GDM1 (cell line): ENCODE measurements at regions not wholly inside any gene's neighbourhood (a gene's known extent, or its start where the extent isn't known, plus 50 kb on each side); places are given as distances from the start of the nearest gene placed in this dataset.

Source experiments
- DNase-seq: peaks from one replicate; lab custom pipeline; 2025; lab: John Stamatoyannopoulos, UW

- DNase-seq, result no peak
Measured at GRCh38 chr2:41933585-41934320, 114.1 kb upstream of the PKDCC start.

GRCh38 chr2:41934329-41934958 is 113.4 kb upstream of the PKDCC start:
- no peak for DNase-seq

GRCh38 chr2:41935002-41935401 is 112.8 kb upstream of the PKDCC start:
- DNase-seq, result no peak

GRCh38 chr2:41935825-41936224 is 112.0 kb upstream of the PKDCC start:
- DNase-seq, result no peak

- DNase-seq, result no peak
Measured at GRCh38 chr2:41936771-41937463, 110.9 kb upstream of the PKDCC start.

GRCh38 chr2:41937464-41937906 is 110.3 kb upstream of the PKDCC start:
- DNase-seq, result no peak

GRCh38 chr2:41937921-41938708 is 109.7 kb upstream of the PKDCC start:
- no peak for DNase-seq

- no peak for DNase-seq
Measured at GRCh38 chr2:41940060-41940744, 107.6 kb upstream of the PKDCC start.

- DNase-seq, result no peak
Measured at GRCh38 chr2:41940745-41941063, 107.1 kb upstream of the PKDCC start.

GRCh38 chr2:41941831-41942230 is 106.0 kb upstream of the PKDCC start:
- no peak for DNase-seq

GRCh38 chr2:41942278-41942677 is 105.5 kb upstream of the PKDCC start:
- DNase-seq, result no peak

- no peak for DNase-seq
Measured at GRCh38 chr2:41943159-41943558, 104.7 kb upstream of the PKDCC start.

- DNase-seq, result no peak
Measured at GRCh38 chr2:41944220-41944880, 103.5 kb upstream of the PKDCC start.

- DNase-seq, result no peak
Measured at GRCh38 chr2:41947701-41948396, 100.0 kb upstream of the PKDCC start.

GRCh38 chr2:41948397-41948763 is 99.4 kb upstream of the PKDCC start:
- DNase-seq, result no peak

- no peak for DNase-seq
Measured at GRCh38 chr2:41949091-41949882, 98.5 kb upstream of the PKDCC start.

GRCh38 chr2:41949883-41950665 is 97.7 kb upstream of the PKDCC start:
- DNase-seq, result no peak

- DNase-seq, result no peak
Measured at GRCh38 chr2:41950666-41950960, 97.2 kb upstream of the PKDCC start.
